ENCODE measurements at regions not wholly inside any gene's neighbourhood (a gene's known extent, or its start where the extent isn't known, plus 50 kb on each side); places are given as distances from the start of the nearest gene placed in this dataset.
A peak's percentile ranks its signal among the peaks of the same experiment; 100 is the strongest.

- peak; percentile 17 for DNase-seq
Measured at GRCh38 chr20:1784586-1784985, 110.6 kb upstream of the SIRPA start.

DNA sequence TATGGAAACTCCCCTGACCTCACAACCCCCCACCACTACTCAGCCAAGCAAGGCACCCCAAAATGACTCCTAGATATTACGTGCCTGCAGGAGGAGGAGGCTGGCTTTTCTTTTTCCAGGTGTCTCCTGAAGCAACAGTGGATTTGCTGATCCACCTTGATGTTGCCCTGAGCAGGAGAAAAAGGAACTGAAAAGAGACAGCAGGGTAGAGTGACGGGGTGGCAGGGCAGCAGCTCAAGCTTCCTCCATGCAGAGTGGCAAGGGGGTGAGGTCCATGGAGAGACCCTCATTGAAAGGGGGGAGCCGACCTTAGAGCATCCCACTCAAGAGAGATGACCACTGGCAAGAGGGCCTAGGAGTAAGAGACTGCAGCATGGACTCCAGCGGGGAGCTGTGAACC lies 112.0 kb upstream of the SIRPA start:
- no peak for DNase-seq

DNA sequence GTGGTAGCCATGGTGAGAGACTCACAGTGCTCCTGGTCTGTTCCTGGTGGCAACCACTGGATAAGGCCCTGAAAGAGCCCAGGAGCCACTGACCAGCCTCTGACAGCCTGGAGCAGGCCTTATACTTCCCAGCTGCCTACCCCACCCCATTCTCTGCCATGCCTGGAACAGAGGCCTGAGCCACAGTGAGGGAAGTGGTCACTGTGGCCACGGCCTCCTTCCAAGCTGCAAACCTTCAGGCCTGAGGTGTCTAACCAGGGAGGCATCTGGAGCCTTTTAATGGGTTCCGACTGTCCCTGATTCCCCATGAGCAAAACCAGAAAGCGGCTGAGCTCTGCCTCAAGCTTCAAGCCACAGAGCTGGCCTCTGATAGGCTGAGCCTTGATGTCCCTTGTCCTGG lies 113.0 kb upstream of the SIRPA start:
- DNase-seq = no peak

DNA sequence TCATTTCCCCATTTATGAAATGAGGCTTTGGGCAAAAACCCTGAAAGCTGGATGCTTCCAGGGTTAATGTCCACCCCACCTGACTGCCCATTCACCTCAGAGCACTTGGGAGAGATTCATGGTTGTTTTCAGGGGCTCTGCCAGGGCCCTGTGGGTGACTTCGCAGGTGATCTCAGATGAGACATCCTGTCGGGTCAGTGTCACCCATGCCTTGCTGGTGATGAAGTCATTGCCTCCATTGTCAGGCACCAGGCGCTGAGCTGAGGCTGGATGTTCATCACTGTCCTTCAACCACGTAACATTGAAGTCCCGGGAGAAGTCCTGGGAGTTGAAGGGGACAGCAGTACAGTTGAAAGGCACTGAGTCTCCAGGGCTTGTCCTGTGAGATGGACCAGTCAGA lies 115.6 kb upstream of the SIRPA start:
- no peak for DNase-seq

GRCh38 chr20:1778338-1778737 lies 116.9 kb upstream of the SIRPA start:
- DNase-seq = no peak

DNA sequence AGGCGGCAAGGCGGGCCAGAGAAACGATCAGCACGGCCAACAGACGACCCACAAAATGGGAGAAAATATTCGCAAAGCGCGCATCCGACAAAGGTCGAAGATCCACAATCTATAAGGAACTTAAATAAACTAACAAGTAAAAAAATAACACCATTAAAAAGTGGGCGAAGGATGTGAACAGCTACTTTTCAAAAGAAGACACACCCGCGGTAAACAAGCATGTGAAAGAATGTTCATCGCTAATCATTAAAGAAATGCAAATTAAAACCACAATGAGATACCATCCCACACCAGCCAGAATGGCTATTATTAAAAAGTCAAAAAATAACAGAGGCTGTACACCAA lies 117.8 kb upstream of the SIRPA start:
- no peak for DNase-seq

DNA sequence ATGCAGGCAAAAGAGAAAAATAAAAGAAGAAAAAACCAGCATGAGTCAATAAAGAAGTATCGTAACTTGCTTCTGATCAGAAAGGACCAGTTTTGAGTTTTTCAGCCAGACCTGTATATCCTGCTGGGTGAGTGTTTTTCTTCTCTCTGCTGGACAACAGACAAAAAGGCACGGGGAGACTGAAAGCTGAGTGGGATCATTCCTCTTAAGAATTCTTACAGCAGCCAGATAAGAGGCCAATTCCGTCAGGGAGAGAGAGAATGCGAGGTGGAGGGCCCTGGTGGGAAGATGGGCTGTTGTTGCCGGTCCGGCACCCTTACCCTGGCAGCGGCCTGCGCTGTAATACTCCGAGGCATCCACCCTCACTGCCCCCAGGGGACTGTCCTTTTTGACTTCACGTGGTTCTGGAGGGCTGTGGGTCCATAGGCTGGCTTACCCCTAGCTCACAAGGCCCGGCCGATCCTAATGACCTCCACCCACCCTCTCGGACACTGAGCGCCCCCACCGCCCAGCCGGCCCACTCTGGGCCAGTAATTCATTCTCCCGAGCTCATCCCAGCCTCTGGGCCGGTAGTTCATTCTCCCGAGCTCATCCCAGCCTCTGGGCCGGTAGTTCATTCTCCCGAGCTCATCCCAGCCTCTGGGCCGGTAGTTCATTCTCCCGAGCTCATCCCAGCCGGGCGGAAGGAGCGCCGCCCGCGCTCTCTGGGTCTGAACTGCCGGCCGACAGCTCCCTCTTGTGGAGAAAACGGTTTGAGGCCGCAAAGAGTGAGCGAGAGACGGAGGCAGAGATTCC lies 118.3 kb upstream of the SIRPA start:
- DNase-seq = peak; percentile 92

GRCh38 chr20:1775117-1775516 lies 117.5 kb upstream of the SIRPG start:
- DNase-seq = no peak

GRCh38 chr20:1774479-1774878 lies 116.9 kb upstream of the SIRPG start:
- DNase-seq = no peak

- no peak for DNase-seq
Measured at GRCh38 chr20:1773816-1774215, 116.2 kb upstream of the SIRPG start.

DNA sequence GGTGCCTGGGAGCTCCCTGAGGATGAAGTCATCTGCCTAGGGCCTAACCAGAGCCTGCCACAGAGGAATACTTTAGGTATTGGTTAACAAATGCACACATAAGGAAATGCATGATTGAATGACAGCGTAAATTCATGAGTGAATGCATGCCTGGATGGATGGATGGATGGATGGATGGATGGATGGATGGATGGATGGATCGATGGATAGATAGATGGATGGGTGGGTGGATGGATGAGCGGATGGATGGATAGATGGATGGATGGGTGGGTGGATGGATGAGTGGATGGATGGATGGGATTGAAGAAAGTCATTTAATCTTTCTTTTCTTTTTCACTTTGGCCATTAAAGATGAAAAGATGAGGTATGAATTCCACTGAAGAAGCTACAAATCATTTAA lies 111.9 kb upstream of the SIRPG start:
- DNase-seq = no peak

DNA sequence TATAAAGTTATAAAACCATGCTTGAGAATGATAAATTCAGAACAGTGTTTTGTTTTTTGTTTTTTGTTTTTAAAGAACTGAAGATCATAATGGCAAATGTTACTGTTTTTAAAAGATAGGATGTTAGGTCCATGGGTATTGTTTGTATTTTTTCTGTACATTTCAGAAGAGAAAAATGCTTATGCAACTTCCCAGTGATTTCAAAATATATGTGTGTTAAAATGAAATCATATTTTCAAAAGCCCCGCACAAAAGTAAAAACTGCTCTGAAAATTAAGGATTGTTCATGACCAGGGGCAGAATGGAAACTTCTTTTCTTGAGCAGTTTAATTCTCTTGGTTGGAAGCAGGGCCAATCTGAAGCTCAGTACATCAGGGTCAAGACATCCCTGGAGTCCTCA lies 109.2 kb upstream of the SIRPG start:
- DNase-seq = peak; percentile 28

DNA sequence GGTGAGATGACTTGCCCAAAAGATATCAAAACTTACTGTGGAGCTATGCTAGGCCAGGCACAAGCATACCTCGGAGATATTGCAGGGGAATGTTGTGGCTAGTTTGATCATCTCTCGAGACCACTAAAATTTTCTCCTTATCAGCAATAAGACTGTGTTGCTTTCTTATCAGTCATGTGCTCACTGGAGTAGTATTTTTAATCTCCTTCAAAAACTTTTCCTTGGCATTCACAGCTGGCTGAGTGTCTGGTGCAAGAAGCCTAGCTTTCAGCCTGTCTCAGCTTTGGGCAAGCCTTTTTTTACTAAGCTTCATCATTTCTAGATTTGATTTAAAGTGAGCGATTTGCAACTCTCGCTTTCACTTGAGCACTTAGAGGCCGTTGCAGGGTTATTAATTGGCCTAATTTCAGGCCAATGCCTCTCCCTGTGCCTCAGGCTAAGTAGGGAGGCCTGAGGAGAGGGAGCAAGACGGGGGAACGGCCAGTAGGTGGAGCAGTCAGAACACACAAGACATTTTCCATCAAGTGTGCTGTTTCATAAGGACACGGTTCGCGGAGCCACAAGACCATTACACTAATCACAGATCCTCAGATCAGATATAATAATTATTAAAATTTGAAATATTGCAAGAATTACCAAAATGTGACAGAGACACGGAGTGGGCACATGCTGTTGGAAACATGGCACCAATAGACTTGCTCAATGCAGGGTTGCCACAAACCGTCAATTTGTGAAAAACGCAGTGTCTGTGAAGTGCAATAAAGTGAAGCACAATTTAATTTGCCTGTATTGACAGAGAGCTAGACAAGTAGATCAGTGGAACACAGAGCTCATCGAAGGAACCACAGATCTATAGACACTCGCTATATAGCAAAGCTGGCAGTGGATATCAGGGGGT lies 106.8 kb upstream of the SIRPG start:
- DNase-seq = peak; percentile 81

GRCh38 chr20:1761598-1761997 lies 104.0 kb upstream of the SIRPG start:
- no peak for DNase-seq

DNA sequence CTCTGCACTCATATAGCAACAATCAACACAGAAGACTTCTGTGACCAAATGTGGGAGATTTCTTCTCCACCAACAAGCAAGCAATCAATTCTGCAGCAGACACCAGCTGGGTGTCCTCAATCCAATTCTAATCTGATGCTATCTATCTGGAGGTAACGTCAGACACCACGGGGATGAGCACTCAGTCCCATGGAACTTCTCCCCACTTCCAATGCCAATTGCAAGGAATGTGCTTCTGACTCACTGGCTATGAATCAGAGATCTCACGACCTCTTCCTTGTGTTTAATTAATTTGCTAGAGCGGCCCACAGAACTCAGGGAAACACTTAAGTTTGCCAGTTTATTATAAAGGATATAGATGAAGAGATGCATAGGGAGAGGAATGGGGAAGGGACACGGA lies 103.5 kb upstream of the SIRPG start:
- no peak for DNase-seq

GRCh38 chr20:1758765-1759164 lies 101.2 kb upstream of the SIRPG start:
- no peak for DNase-seq

- DNase-seq = no peak
Measured at GRCh38 chr20:1757606-1758512, 100.3 kb upstream of the SIRPG start.

DNA sequence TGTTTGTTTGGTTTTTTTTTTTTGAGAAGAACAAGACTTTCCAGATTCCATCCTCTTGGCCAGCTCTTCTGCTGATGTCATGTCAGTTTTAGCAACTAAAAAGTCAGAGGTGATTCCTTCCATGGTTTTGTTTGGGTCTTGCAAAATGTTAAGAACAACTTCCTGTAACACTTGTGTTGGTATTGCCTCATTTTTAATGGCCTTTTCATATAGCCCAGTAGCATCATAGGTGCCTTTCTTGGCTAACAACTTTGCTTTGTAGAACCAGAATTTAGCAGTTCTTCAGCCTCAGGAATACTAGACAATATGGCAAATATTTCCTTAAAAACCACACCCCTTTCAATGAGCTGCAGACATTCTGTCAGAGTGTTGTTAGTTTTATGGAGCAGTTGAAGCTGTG lies 99.5 kb upstream of the SIRPG start:
- DNase-seq = peak; percentile 62

GRCh38 chr20:1754749-1755148 lies 97.2 kb upstream of the SIRPG start:
- no peak for DNase-seq

DNA sequence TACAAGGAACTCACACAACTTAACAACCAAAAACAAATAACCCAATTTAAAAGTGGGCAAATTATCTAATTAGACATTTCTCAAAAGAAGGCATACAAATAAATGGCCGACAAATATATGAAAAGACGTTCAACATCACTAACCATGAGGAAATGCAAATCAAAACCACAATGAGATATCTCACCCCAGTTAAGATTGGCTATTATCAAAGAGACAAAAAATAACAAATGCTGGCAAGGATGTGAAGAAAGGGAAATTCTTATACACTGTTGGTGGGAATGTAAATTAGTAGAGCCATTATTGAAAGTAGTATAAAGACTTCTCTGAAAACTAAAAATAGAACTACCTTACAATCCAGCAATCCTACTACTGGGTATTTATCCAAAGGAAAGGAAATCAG lies 96.7 kb upstream of the SIRPG start:
- DNase-seq = no peak

DNA sequence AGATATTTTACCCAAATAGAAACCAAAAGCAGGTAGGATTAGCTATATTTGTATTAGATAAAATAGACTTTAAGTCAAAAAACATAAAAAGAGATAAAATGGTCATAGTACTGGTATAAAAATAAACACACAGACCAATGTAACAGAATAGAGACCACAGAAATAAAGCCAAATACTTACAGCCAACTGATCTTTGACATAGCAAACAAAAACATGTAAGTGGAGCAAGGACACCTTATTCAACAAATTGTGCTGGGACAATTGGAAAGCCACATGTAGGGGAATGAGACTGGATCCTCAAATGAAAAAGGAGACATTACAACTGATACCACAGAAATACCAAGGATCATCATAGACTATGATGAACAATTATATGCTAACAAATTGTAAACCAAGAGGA lies 94.5 kb upstream of the SIRPG start:
- DNase-seq = no peak

GRCh38 chr20:1748777-1749176 lies 91.2 kb upstream of the SIRPG start:
- DNase-seq = no peak

GRCh38 chr20:1747953-1748577 lies 90.5 kb upstream of the SIRPG start:
- no peak for DNase-seq

Measured in suppressor macrophage treated with lipopolysaccharide for 4 hours (primary cell).